PC-3 (cell line): ENCODE measurements at regions not wholly inside any gene's neighbourhood (a gene's known extent, or its start where the extent isn't known, plus 50 kb on each side); places are given as distances from the start of the nearest gene placed in this dataset.

Source experiments
- ATAC-seq: fragments of 200-7000 bp; cut with Tn5 transposase; 2 replicates; pipeline ENCODE4 v1.9.1; 2020; ENCODE audit warnings: mild to moderate bottlenecking, moderate library complexity
- BruUV-seq: library from RNA; stranded (reverse); fragments of 400-500 nt; replicated peaks from 2 replicates; lab custom pipeline; 2021; lab: Mats Ljungman, UMichigan
- CTCF ChIA-PET: fragments of 300-600 bp; sonication (Branson Sonifier 250); formaldehyde crosslinking; loops from one replicate; lab custom pipeline; 2022; ENCODE audit warnings: antibody characterized with exemption; lab: Charles Lee
- POLR2A ChIA-PET: fragments of 300-600 bp; sonication (Branson Sonifier 250); formaldehyde crosslinking; loops from one replicate; lab custom pipeline; 2022; ENCODE audit warnings: antibody characterized with exemption; ENCODE audit not compliant: unreplicated experiment; lab: Charles Lee
- DNase-seq: peaks from one replicate; pipeline ENCODE4 v3.0.0-alpha.2; 2015
- H2AFZ ChIP-seq: fragments of 300-600 bp; sonication (generic); 2 replicates; pipeline ENCODE4 v1.6.0; 2016; ENCODE audit warnings: antibody characterized with exemption, low read length
- H3F3A ChIP-seq: fragments of 300-600 bp; sonication (generic); one replicate; pipeline ENCODE4 v1.6.0; 2017; ENCODE audit warnings: antibody characterized with exemption, low read length, control low read depth, mild to moderate bottlenecking; ENCODE audit not compliant: unreplicated experiment
- H3K27ac ChIP-seq: fragments of 300-600 bp; sonication (generic); 2 replicates; pipeline ENCODE4 v1.5.1; 2016; ENCODE audit warnings: mild to moderate bottlenecking, low read length
- H3K27me3 ChIP-seq: fragments of 300-600 bp; sonication (generic); 2 replicates; pipeline ENCODE4 v1.6.1; 2016; ENCODE audit warnings: low read length, mixed read lengths
- H3K36me3 ChIP-seq: fragments of 300-600 bp; sonication (generic); 2 replicates; pipeline ENCODE4 v1.6.1; 2016; ENCODE audit warnings: low read depth, mixed run types, low read length, mixed read lengths
- H3K4me1 ChIP-seq: fragments of 300-600 bp; sonication (generic); 2 replicates; pipeline ENCODE4 v1.5.1; 2016; ENCODE audit warnings: low read length; ENCODE audit not compliant: insufficient read depth
- H3K4me2 ChIP-seq: fragments of 300-600 bp; sonication (generic); 2 replicates; pipeline ENCODE4 v1.6.0; 2016; ENCODE audit warnings: low read length
- H3K4me3 ChIP-seq: fragments of 300-600 bp; sonication (generic); 2 replicates; pipeline ENCODE4 v1.5.1; 2016; ENCODE audit warnings: mild to moderate bottlenecking, low read length, mixed read lengths
- H3K79me2 ChIP-seq: fragments of 300-600 bp; sonication (generic); 2 replicates; pipeline ENCODE4 v1.6.1; 2017; ENCODE audit warnings: low read length, mixed read lengths
- H3K9ac ChIP-seq: fragments of 300-600 bp; sonication (generic); 2 replicates; pipeline ENCODE4 v1.6.0; 2016; ENCODE audit warnings: mild to moderate bottlenecking, low read length
- H3K9me2 ChIP-seq: fragments of 300-600 bp; sonication (generic); replicated peaks from 2 replicates; pipeline ENCODE4 v1.6.1; 2016; ENCODE audit warnings: mixed run types, low read length, mixed read lengths
- H3K9me3 ChIP-seq: fragments of 300-600 bp; sonication (generic); 2 replicates; pipeline ENCODE4 v1.6.1; 2016; ENCODE audit warnings: low read length, mixed read lengths
- H4K20me1 ChIP-seq: fragments of 300-600 bp; sonication (generic); 2 replicates; pipeline ENCODE4 v1.6.1; 2016; ENCODE audit warnings: low read length, mixed read lengths
- EZH2 ChIP-seq: fragments of 300-600 bp; sonication (generic); IDR thresholded peaks from one replicate; pipeline ENCODE4 v1.6.1; 2017; ENCODE audit warnings: antibody characterized with exemption, mild to moderate bottlenecking, low read length; ENCODE audit not compliant: unreplicated experiment
- EZH2phosphoT487 ChIP-seq: fragments of 300-600 bp; sonication (generic); IDR thresholded peaks from 2 replicates; pipeline ENCODE4 v1.6.1; 2018; ENCODE audit warnings: mild to moderate bottlenecking, antibody characterized with exemption, low read length, borderline replicate concordance
- intact Hi-C: fragments of 100-400 bp; cut with micrococcal nuclease; formaldehyde crosslinking; loops from 2 replicates; pipeline ENCODE4 v1.9.0; 2023
- TF ChIP-seq, protein P1 (sequence below): fragments of 300-600 bp; sonication (generic); conservative IDR thresholded peaks from 2 replicates; pipeline ENCODE4 v1.5.1; 2017; ENCODE audit warnings: antibody characterized with exemption, low read depth, mild to moderate bottlenecking, low read length

DNA sequence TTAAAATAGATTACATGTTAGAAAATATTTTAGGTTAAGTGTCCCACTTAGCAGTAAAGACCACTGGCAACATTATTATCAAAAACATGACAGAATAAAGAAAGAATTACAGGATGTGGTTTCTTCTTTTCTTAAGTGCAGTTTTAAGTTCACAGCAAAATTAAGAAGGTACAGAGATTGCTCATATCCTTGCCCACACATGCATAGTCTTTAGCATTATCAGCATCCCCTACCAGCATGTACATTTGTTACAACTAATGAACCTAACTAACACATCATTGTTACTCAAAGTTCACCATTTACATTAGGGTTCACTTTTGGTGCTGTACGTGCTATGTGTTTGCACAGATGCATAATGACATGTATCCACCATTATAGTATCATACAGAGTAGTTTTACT is 837.7 kb upstream of the CDH9 start:
- CTCF ChIA-PET = no interaction called here
- POLR2A ChIA-PET = no interaction called here
- no peak overlapping the region for H3K4me3 ChIP-seq
- no peaks in the 10 kb centered on the region for H3F3A ChIP-seq
- no peak for TF ChIP-seq EZH2
- TF ChIP-seq, protein P1, sequence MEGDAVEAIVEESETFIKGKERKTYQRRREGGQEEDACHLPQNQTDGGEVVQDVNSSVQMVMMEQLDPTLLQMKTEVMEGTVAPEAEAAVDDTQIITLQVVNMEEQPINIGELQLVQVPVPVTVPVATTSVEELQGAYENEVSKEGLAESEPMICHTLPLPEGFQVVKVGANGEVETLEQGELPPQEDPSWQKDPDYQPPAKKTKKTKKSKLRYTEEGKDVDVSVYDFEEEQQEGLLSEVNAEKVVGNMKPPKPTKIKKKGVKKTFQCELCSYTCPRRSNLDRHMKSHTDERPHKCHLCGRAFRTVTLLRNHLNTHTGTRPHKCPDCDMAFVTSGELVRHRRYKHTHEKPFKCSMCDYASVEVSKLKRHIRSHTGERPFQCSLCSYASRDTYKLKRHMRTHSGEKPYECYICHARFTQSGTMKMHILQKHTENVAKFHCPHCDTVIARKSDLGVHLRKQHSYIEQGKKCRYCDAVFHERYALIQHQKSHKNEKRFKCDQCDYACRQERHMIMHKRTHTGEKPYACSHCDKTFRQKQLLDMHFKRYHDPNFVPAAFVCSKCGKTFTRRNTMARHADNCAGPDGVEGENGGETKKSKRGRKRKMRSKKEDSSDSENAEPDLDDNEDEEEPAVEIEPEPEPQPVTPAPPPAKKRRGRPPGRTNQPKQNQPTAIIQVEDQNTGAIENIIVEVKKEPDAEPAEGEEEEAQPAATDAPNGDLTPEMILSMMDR = no peak
- TF ChIP-seq EZH2phosphoT487 = no peak
- H3K36me3 ChIP-seq = no peaks in the 10 kb centered on the region
- H3K27ac ChIP-seq = no peak overlapping the region
- intact Hi-C loops = no loop called here
- no peak overlapping the region for H3K9ac ChIP-seq
- no peak overlapping the region for H3K4me2 ChIP-seq
- H3K4me1 ChIP-seq = no peaks in the 10 kb centered on the region
- no peaks in the 10 kb centered on the region for H3K9me2 ChIP-seq
- no peaks in the 10 kb centered on the region for H4K20me1 ChIP-seq
- no peak overlapping the region for H2AFZ ChIP-seq
- no peaks in the 10 kb centered on the region for H3K9me3 ChIP-seq
- H3K79me2 ChIP-seq = no peaks in the 10 kb centered on the region
- DNase-seq (no peak), ATAC-seq (no peak)
- no TSS peak for BruUV-seq
- H3K27me3 ChIP-seq = no peaks in the 10 kb centered on the region

DNA sequence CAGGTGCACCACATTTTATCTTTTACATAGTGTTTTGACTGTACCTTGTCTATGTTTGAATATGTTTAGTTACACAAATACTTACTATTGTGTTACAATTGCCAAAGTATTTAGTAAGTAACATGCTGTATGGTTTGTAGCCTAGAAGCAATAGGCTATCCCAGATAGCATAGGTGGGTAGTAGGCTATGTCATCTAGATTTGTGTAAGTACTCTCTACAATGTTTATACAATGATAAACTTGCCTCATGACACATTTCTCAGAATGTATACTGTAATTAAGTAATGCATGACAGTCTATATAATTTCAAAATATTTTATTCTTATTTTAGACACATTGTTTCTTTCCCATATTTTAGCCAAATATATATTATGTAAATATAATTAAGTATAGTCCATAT is 836.8 kb upstream of the CDH9 start:
- no TSS peak for BruUV-seq
- H4K20me1 ChIP-seq = no peaks in the 10 kb centered on the region
- no peak overlapping the region for H3K4me2 ChIP-seq
- no peaks in the 10 kb centered on the region for H3K4me1 ChIP-seq
- H3K9me3 ChIP-seq = no peaks in the 10 kb centered on the region
- H3K4me3 ChIP-seq = no peak overlapping the region
- POLR2A ChIA-PET = no interaction called here
- ATAC-seq = no peak
- DNase-seq = no peak
- no peak overlapping the region for H3K9ac ChIP-seq
- no peaks in the 10 kb centered on the region for H3F3A ChIP-seq
- intact Hi-C loops = no loop called here
- H3K27me3 ChIP-seq = no peaks in the 10 kb centered on the region
- no peaks in the 10 kb centered on the region for H3K36me3 ChIP-seq
- CTCF ChIA-PET = no interaction called here
- H2AFZ ChIP-seq = no peak overlapping the region
- H3K79me2 ChIP-seq = no peaks in the 10 kb centered on the region
- H3K27ac ChIP-seq = no peak overlapping the region
- no peaks in the 10 kb centered on the region for H3K9me2 ChIP-seq
- TF ChIP-seq EZH2 = no peak

DNA sequence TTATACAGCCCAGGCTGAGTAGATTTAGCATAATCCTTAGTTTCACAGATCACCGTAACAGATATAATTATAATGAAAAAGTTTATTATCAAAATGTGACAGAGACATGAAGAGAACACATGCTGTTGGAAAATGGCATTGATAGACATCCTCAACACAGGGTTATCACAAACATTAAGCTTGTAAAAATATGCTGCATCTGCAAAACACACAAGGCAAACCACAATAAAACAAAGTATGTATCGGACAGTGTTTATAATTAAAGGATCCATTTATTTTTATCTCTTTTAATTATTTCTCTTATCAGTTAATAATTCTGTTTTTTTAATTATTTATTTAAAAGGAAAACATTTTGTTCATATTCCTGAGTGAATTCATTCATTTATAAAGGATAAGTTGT is 829.9 kb upstream of the CDH9 start:
- Histone ChIP-seq H3K9me3 (no peaks in the 10 kb centered on the region), H3K9ac (no peak overlapping the region), H3K79me2 (no peaks in the 10 kb centered on the region), H3K4me3 (no peak overlapping the region), H3F3A (no peaks in the 10 kb centered on the region), H3K27ac (no peak overlapping the region), H3K9me2 (no peaks in the 10 kb centered on the region), H3K4me2 (no peak overlapping the region), H3K27me3 (no peaks in the 10 kb centered on the region), H3K36me3 (no peaks in the 10 kb centered on the region), H4K20me1 (no peaks in the 10 kb centered on the region), H3K4me1 (no peaks in the 10 kb centered on the region), H2AFZ (no peak overlapping the region)
- BruUV-seq = no TSS peak
- ATAC-seq (no peak), DNase-seq (no peak)
- intact Hi-C loops = no loop called here
- ChIA-PET POLR2A (no interaction called here), CTCF (no interaction called here)
- TF ChIP-seq, protein P1 = no peak
- no peak for TF ChIP-seq EZH2
- TF ChIP-seq EZH2phosphoT487 = no peak
